Fibroblast of lung (primary cell): ENCODE measurements at regions not wholly inside any gene's neighbourhood (a gene's known extent, or its start where the extent isn't known, plus 50 kb on each side); places are given as distances from the start of the nearest gene placed in this dataset.
"Not testable (repeated sequence)": the region's sequence is repeated elsewhere in the genome, so short reads cannot be mapped to it uniquely, and the experiment has no call there.

Experiments used
- DNase-seq, 2 donors: peaks; one replicate each; pipeline versions ENCODE4 v3.0.0 to v3.0.0-alpha.2; 2010; ENCODE audit warnings: low read depth in 2 of 2
- H2AFZ ChIP-seq: 2 replicates; pipeline ENCODE4 v1.5.1; 2012; ENCODE audit warnings: low read length, control low read depth, inconsistent platforms
- H3K27ac ChIP-seq: 2 replicates; pipeline ENCODE4 v1.5.1; 2011; ENCODE audit warnings: low read length, control low read depth; ENCODE audit not compliant: insufficient read depth
- H3K27me3 ChIP-seq: 2 replicates; pipeline ENCODE4 v1.5.1; 2011; ENCODE audit warnings: mild to moderate bottlenecking, low read length; ENCODE audit not compliant: control insufficient read depth, insufficient read depth
- H3K36me3 ChIP-seq: 2 replicates; pipeline ENCODE4 v1.5.1; 2011; ENCODE audit warnings: low read length; ENCODE audit not compliant: control insufficient read depth, insufficient read depth
- H3K4me1 ChIP-seq: 2 replicates; pipeline ENCODE4 v1.5.1; 2011; ENCODE audit warnings: low read length; ENCODE audit not compliant: control insufficient read depth, insufficient read depth; ENCODE audit errors: extremely low read depth
- H3K4me2 ChIP-seq: 2 replicates; pipeline ENCODE4 v1.5.1; 2011; ENCODE audit warnings: low read length, control low read depth; ENCODE audit not compliant: insufficient read depth; ENCODE audit errors: extremely low read depth
- H3K4me3 ChIP-seq, 4 experiments: fragments of 200-600 bp in 1 of 4; sonication (generic) in 1 of 4; replicated peaks in 1 of 4; 2 replicates each; pipeline ENCODE4 v1.5.1; 2011 to 2016; ENCODE audit warnings: low read length in 4 of 4, low read depth in 3 of 4, mild to moderate bottlenecking in 3 of 4, control low read depth in 2 of 4, inconsistent platforms in 1 of 4, mixed read lengths in 1 of 4; ENCODE audit not compliant: insufficient read depth in 1 of 4; ENCODE audit errors: control extremely low read depth in 1 of 4
- H3K79me2 ChIP-seq: 2 replicates; pipeline ENCODE4 v1.5.1; 2012; ENCODE audit warnings: mild to moderate bottlenecking, low read length, inconsistent platforms; ENCODE audit not compliant: control insufficient read depth, insufficient read depth
- H3K9ac ChIP-seq: 2 replicates; pipeline ENCODE4 v1.5.1; 2011; ENCODE audit warnings: mild to moderate bottlenecking, low read length, control low read depth; ENCODE audit not compliant: insufficient read depth
- H3K9me3 ChIP-seq: 2 replicates; pipeline ENCODE4 v1.5.1; 2012; ENCODE audit warnings: low read depth, low read length; ENCODE audit not compliant: control insufficient read depth, insufficient read depth
- H4K20me1 ChIP-seq: 2 replicates; pipeline ENCODE4 v1.5.1; 2011; ENCODE audit warnings: low read length; ENCODE audit not compliant: control insufficient read depth, insufficient read depth; ENCODE audit errors: extremely low read depth
- CTCF ChIP-seq, 2 donors: IDR thresholded peaks in 1 of 2; conservative IDR thresholded peaks in 1 of 2; 1 replicate in 1 of 2; 2 replicates in 1 of 2; pipeline ENCODE4 v1.5.1; 2011 to 2012; ENCODE audit warnings: low read length in 2 of 2, control low read depth in 1 of 2, inconsistent platforms in 1 of 2, low read depth in 1 of 2, mild to moderate bottlenecking in 1 of 2
- EZH2 ChIP-seq: IDR thresholded peaks from 2 replicates; pipeline ENCODE4 v1.5.1; 2012; ENCODE audit warnings: low read length, control low read depth, mild to moderate bottlenecking; ENCODE audit errors: missing control alignments

GRCh38 chr12:41992022-41992421 lies 152.7 kb downstream of the GXYLT1 start:
- TF ChIP-seq EZH2 (no peak), CTCF (conservative IDR thresholded peaks at IDR 0.05 in 1 of 2, IDR thresholded peaks at IDR 0.05 in 1 of 2; ENCODE audit: low read depth in 1 of 2, low read length in 2 of 2) (no peak)
- Histone ChIP-seq H3K36me3 (no peaks in the 10 kb centered on the region), H4K20me1 (no peaks in the 10 kb centered on the region), H3K27me3 (no peaks in the 10 kb centered on the region), H3K4me3 (no peak overlapping the region), H3K27ac (no peak overlapping the region), H3K4me1 (no peaks in the 10 kb centered on the region), H2AFZ (no peak overlapping the region), H3K79me2 (no peaks in the 10 kb centered on the region), H3K9ac (no peak overlapping the region), H3K4me2 (no peak overlapping the region), H3K9me3 (no peaks in the 10 kb centered on the region)
- DNase-seq = no peak

DNA sequence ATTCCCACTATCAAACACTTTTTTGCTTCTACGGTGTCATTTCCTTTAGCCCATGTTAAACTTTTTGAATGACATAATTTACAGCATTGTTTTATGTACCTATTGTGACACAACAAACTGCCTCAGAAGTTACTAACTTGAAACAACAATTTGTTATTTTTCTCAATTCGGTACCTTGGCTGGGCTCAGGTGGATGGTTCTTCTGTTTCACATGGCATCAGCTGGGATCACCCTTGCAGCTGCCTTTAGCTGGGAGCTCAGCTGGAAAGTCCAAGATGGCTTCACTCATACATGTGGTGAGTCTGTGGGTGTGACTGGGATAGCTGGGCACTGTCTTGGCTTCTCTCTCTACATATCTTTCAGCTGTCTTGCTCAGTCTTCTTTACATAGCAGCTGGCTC lies 156.0 kb downstream of the GXYLT1 start:
- H3K79me2 ChIP-seq = no peaks in the 10 kb centered on the region
- H3K9me3 ChIP-seq = no peaks in the 10 kb centered on the region
- H3K36me3 ChIP-seq = no peaks in the 10 kb centered on the region
- no peak overlapping the region for H3K4me2 ChIP-seq
- no peak overlapping the region for H3K9ac ChIP-seq
- no peaks in the 10 kb centered on the region for H3K4me1 ChIP-seq
- no peaks in the 10 kb centered on the region for H3K27me3 ChIP-seq
- no peak overlapping the region for H3K27ac ChIP-seq
- H4K20me1 ChIP-seq = no peaks in the 10 kb centered on the region
- no peak overlapping the region for H3K4me3 ChIP-seq
- H2AFZ ChIP-seq = no peak overlapping the region
- no peak for DNase-seq
- no peak for TF ChIP-seq EZH2
- TF ChIP-seq CTCF (conservative IDR thresholded peaks at IDR 0.05 in 1 of 2, IDR thresholded peaks at IDR 0.05 in 1 of 2; ENCODE audit: low read depth in 1 of 2, low read length in 2 of 2) = no peak

DNA sequence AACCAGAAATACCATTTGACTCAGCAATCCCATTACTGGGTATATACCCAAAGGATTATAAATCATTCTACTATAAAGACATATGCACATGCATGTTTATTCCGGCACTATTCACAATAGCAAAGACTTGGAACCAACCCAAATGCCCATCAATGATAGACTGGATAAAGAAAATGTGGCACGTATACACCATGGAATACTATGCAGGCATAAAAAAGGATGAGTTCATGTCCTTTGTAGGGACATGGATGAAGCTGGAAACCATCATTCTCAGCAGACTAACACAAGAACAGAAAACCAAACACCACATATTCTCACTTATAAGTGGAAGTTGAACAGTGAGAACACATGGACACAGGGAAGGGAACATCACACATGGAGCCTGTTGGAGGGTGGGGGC lies 158.2 kb downstream of the GXYLT1 start:
- H3K27me3 ChIP-seq, H3K27ac ChIP-seq, H3K4me2 ChIP-seq, H3K36me3 ChIP-seq, H3K79me2 ChIP-seq, H3K4me3 ChIP-seq, H2AFZ ChIP-seq, H3K9me3 ChIP-seq, H3K4me1 ChIP-seq, H3K9ac ChIP-seq, H4K20me1 ChIP-seq, DNase-seq: not testable (repeated sequence)

DNA sequence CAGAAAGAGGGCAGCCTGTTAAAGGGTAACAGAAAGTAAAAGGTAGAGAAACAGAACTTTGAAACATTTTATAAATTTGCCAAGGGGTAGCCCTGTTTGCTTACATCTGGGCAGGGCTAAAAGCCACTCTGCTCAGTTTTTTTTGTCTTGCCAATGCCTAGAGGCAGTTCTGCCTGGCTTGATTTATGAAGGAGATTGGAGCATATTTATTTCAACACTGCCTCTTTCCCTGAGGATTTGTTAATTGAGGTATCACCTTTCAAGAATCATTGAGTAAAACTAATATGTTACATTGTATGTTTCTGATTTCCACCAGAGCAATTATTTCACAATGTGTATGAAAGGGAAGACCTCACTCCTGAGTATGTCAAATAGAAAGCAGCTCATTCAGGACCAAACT lies 160.8 kb downstream of the GXYLT1 start:
- Histone ChIP-seq H3K4me2 (no peak overlapping the region), H3K9me3 (no peaks in the 10 kb centered on the region), H3K27ac (no peak overlapping the region), H2AFZ (no peak overlapping the region), H3K79me2 (no peaks in the 10 kb centered on the region), H3K4me3 (no peak overlapping the region), H3K27me3 (no peaks in the 10 kb centered on the region), H4K20me1 (no peaks in the 10 kb centered on the region), H3K4me1 (no peaks in the 10 kb centered on the region), H3K9ac (no peak overlapping the region), H3K36me3 (no peaks in the 10 kb centered on the region)
- no peak for DNase-seq
- TF ChIP-seq EZH2 (no peak), CTCF (conservative IDR thresholded peaks at IDR 0.05 in 1 of 2, IDR thresholded peaks at IDR 0.05 in 1 of 2; ENCODE audit: low read depth in 1 of 2, low read length in 2 of 2) (no peak)
